GM12865 (cell line): ENCODE measurements at regions not wholly inside any gene's neighbourhood (a gene's known extent, or its start where the extent isn't known, plus 50 kb on each side); places are given as distances from the start of the nearest gene placed in this dataset.

Experiments used
- DNase-seq: peaks from one replicate; pipeline ENCODE4 v3.0.0; 2010; ENCODE audit warnings: low read depth
- H3K4me3 ChIP-seq: 2 replicates; pipeline ENCODE4 v1.5.1; 2011; ENCODE audit warnings: mild to moderate bottlenecking, low read depth, low read length, control low read depth
- CTCF ChIP-seq: IDR thresholded peaks from 2 replicates; pipeline ENCODE4 v1.5.1; 2011; ENCODE audit warnings: low read length, control low read depth, low read depth, inconsistent platforms; ENCODE audit not compliant: insufficient read depth; ENCODE audit errors: missing control alignments

GRCh38 chr9:11269036-11269435 lies 656.2 kb upstream of the PTPRD start:
- H3K4me3 ChIP-seq, result no peak overlapping the region
- TF ChIP-seq CTCF, result no peak
- DNase-seq, result no peak

- no peak for TF ChIP-seq CTCF
- H3K4me3 ChIP-seq, result no peak overlapping the region
- DNase-seq, result no peak
These were observed 662.4 kb upstream of the PTPRD start for GRCh38 chr9:11275158-11275695.

GRCh38 chr9:11312966-11313365 lies 700.2 kb upstream of the PTPRD start:
- TF ChIP-seq CTCF, result no peak
- DNase-seq, result no peak
- H3K4me3 ChIP-seq, result no peak overlapping the region

GRCh38 chr9:11318946-11319345 lies 706.1 kb upstream of the PTPRD start:
- TF ChIP-seq CTCF, result no peak
- no peak overlapping the region for H3K4me3 ChIP-seq
- no peak for DNase-seq

- H3K4me3 ChIP-seq, result no peak overlapping the region
- DNase-seq, result peak; percentile 1
- no peak for TF ChIP-seq CTCF
These were observed 706.7 kb upstream of the PTPRD start for GRCh38 chr9:11319538-11319937.

- TF ChIP-seq CTCF, result no peak
- H3K4me3 ChIP-seq, result no peak overlapping the region
- DNase-seq, result no peak
These were observed 708.2 kb upstream of the PTPRD start for GRCh38 chr9:11320989-11321388.

- TF ChIP-seq CTCF, result no peak
- H3K4me3 ChIP-seq, result no peak overlapping the region
- DNase-seq, result no peak
These were observed 710.7 kb upstream of the PTPRD start for GRCh38 chr9:11323457-11323856.
